GM23338 (cell line): ENCODE measurements at regions not wholly inside any gene's neighbourhood (a gene's known extent, or its start where the extent isn't known, plus 50 kb on each side); places are given as distances from the start of the nearest gene placed in this dataset.
"Not testable (repeated sequence)": the region's sequence is repeated elsewhere in the genome, so short reads cannot be mapped to it uniquely, and the experiment has no call there.

ENCODE experiments used
- CREB1 ChIP-seq: fragments of 250-450 bp; sonication (Bioruptor Pico); IDR thresholded peaks from 2 replicates; pipeline ENCODE4 v1.5.0; 2020; ENCODE audit warnings: low read depth, mild to moderate bottlenecking, moderate library complexity
- CTCF ChIP-seq, 2 experiments: fragments of 200-600 bp in 1 of 2; sonication (generic) in 1 of 2; conservative IDR thresholded peaks; 2 replicates each; pipeline versions ENCODE4 v1.5.1 to v1.6.1; 2016 to 2017; ENCODE audit warnings: antibody characterized with exemption in 2 of 2, low read depth in 2 of 2, mild to moderate bottlenecking in 2 of 2, moderate library complexity in 1 of 2
- EZH2 ChIP-seq: fragments of 200-600 bp; sonication (generic); IDR thresholded peaks from one replicate; pipeline ENCODE4 v1.8.0; 2017; ENCODE audit warnings: antibody characterized with exemption, mild to moderate bottlenecking, low read depth; ENCODE audit not compliant: unreplicated experiment
- NANOG ChIP-seq: IDR thresholded peaks from 2 replicates; pipeline ENCODE4 v1.6.1; 2016; ENCODE audit warnings: antibody characterized with exemption, borderline replicate concordance
- TF ChIP-seq, protein P1 (sequence below): IDR thresholded peaks from one replicate; pipeline ENCODE4 v1.6.1; 2018; ENCODE audit warnings: antibody characterized with exemption; ENCODE audit not compliant: unreplicated experiment

DNA sequence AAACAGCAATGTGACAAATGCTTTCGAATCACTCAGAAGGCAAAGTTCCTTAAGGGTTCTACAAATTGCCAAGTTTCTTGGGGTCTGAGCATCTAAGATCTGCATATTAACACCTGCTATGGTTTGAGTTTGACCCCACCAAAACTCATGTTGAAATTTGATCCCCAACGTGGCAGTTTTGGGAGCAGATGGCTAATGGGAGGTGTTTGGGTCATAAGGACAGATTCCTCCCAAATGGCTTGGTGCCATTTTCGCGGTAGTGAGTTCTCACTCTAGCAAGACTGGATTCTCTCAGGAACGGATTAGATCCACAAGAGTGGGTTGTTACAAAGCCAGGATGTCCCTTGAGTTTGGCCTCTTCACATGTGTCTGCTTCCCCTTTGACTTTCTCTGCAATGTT lies 84.6 kb downstream of the TRIM69 start:
- not testable (repeated sequence) for TF ChIP-seq CTCF (conservative IDR thresholded peaks at IDR 0.05; ENCODE audit: low read depth in 2 of 2); CREB1 (CRISPR knock-in tag); EZH2; NANOG
- TF ChIP-seq, protein P1, sequence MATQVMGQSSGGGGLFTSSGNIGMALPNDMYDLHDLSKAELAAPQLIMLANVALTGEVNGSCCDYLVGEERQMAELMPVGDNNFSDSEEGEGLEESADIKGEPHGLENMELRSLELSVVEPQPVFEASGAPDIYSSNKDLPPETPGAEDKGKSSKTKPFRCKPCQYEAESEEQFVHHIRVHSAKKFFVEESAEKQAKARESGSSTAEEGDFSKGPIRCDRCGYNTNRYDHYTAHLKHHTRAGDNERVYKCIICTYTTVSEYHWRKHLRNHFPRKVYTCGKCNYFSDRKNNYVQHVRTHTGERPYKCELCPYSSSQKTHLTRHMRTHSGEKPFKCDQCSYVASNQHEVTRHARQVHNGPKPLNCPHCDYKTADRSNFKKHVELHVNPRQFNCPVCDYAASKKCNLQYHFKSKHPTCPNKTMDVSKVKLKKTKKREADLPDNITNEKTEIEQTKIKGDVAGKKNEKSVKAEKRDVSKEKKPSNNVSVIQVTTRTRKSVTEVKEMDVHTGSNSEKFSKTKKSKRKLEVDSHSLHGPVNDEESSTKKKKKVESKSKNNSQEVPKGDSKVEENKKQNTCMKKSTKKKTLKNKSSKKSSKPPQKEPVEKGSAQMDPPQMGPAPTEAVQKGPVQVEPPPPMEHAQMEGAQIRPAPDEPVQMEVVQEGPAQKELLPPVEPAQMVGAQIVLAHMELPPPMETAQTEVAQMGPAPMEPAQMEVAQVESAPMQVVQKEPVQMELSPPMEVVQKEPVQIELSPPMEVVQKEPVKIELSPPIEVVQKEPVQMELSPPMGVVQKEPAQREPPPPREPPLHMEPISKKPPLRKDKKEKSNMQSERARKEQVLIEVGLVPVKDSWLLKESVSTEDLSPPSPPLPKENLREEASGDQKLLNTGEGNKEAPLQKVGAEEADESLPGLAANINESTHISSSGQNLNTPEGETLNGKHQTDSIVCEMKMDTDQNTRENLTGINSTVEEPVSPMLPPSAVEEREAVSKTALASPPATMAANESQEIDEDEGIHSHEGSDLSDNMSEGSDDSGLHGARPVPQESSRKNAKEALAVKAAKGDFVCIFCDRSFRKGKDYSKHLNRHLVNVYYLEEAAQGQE: not testable (repeated sequence)
